CD14-positive monocyte (primary cell): ENCODE measurements at regions not wholly inside any gene's neighbourhood (a gene's known extent, or its start where the extent isn't known, plus 50 kb on each side); places are given as distances from the start of the nearest gene placed in this dataset.
"Not testable (repeated sequence)": the region's sequence is repeated elsewhere in the genome, so short reads cannot be mapped to it uniquely, and the experiment has no call there.

ENCODE experiments used
- DNase-seq, 3 donors: peaks; one replicate each; pipeline ENCODE4 v3.0.0-alpha.2; 2011 to 2022
- H2AFZ ChIP-seq: 2 replicates; pipeline ENCODE4 v1.6.0; 2012; ENCODE audit warnings: mild to moderate bottlenecking, low read depth, low read length, inconsistent platforms; ENCODE audit not compliant: insufficient read depth, poor library complexity, severe bottlenecking
- H3K27ac ChIP-seq, 2 donors: 1 replicate in 1 of 2; 2 replicates in 1 of 2; pipeline ENCODE4 v1.5.1; 2012 to 2013; ENCODE audit warnings: low read length in 2 of 2, control low read depth in 1 of 2, inconsistent platforms in 1 of 2, low read depth in 1 of 2, mild to moderate bottlenecking in 1 of 2
- H3K27me3 ChIP-seq, 2 donors: one replicate each; pipeline versions ENCODE4 v1.6.0 to v1.6.1; 2011 to 2013; ENCODE audit warnings: low read length in 2 of 2; ENCODE audit not compliant: control insufficient read depth in 2 of 2, insufficient read depth in 2 of 2
- H3K36me3 ChIP-seq, 2 donors: replicated peaks in 1 of 2; 1 replicate in 1 of 2; 2 replicates in 1 of 2; pipeline versions ENCODE4 v1.5.1 to v1.6.1; 2012 to 2013; ENCODE audit warnings: low read length in 2 of 2, control low read depth in 1 of 2, inconsistent platforms in 1 of 2, mild to moderate bottlenecking in 1 of 2; ENCODE audit not compliant: insufficient read depth in 2 of 2, control insufficient read depth in 1 of 2
- H3K4me1 ChIP-seq, 2 donors: 1 replicate in 1 of 2; 2 replicates in 1 of 2; pipeline versions ENCODE4 v1.5.1 to v1.6.1; 2012 to 2013; ENCODE audit warnings: low read length in 2 of 2, control low read depth in 1 of 2, inconsistent platforms in 1 of 2, mild to moderate bottlenecking in 1 of 2, moderate library complexity in 1 of 2; ENCODE audit not compliant: insufficient read depth in 2 of 2, control insufficient read depth in 1 of 2
- H3K4me2 ChIP-seq: replicated peaks from 2 replicates; pipeline ENCODE3; 2012; ENCODE audit warnings: low read length, moderate library complexity, mild to moderate bottlenecking; ENCODE audit not compliant: poor library complexity, severe bottlenecking; ENCODE audit errors: extremely low read depth
- H3K4me3 ChIP-seq, 3 experiments: fragments of 200-600 bp in 1 of 3; sonication (generic) in 1 of 3; replicated peaks in 1 of 3; 1 replicate in 2 of 3; 2 replicates in 1 of 3; pipeline ENCODE4 v1.5.1; 2011 to 2013; ENCODE audit warnings: low read length in 3 of 3, mild to moderate bottlenecking in 3 of 3, control low read depth in 2 of 3, low read depth in 2 of 3, inconsistent platforms in 1 of 3, moderate library complexity in 1 of 3
- H3K79me2 ChIP-seq: 2 replicates; pipeline ENCODE4 v1.6.0; 2012; ENCODE audit warnings: mild to moderate bottlenecking, control low read depth, inconsistent platforms, low read length, moderate library complexity; ENCODE audit not compliant: insufficient read depth
- H3K9ac ChIP-seq: 2 replicates; pipeline ENCODE4 v1.6.0; 2017; ENCODE audit warnings: low read length, mild to moderate bottlenecking; ENCODE audit not compliant: insufficient read depth, poor library complexity, severe bottlenecking
- H3K9me3 ChIP-seq, 2 donors: replicated peaks in 1 of 2; 1 replicate in 1 of 2; 2 replicates in 1 of 2; pipeline versions ENCODE4 v1.5.1 to v1.6.1; 2012 to 2013; ENCODE audit warnings: low read length in 2 of 2, control low read depth in 1 of 2; ENCODE audit not compliant: control insufficient read depth in 1 of 2, insufficient read depth in 1 of 2
- H4K20me1 ChIP-seq: 2 replicates; pipeline ENCODE4 v1.6.0; 2012; ENCODE audit warnings: mild to moderate bottlenecking, low read length, control low read depth, moderate library complexity; ENCODE audit not compliant: insufficient read depth
- H3K27ac Mint-ChIP-seq, 7 donors: one replicate each; pipeline ENCODE4 v1.8.0; 2020; ENCODE audit warnings: mild to moderate bottlenecking in 7 of 7, mixed read lengths in 7 of 7, moderate library complexity in 6 of 7, inconsistent platforms in 2 of 7
- H3K27me3 Mint-ChIP-seq, 3 donors: one replicate each; pipeline ENCODE4 v1.8.0; 2021 to 2022; ENCODE audit warnings: low read depth in 3 of 3, mild to moderate bottlenecking in 3 of 3, mixed read lengths in 3 of 3, moderate library complexity in 3 of 3, inconsistent platforms in 1 of 3
- H3K36me3 Mint-ChIP-seq, 2 donors: one replicate each; pipeline ENCODE4 v1.8.0; 2020; ENCODE audit warnings: mixed read lengths in 2 of 2, inconsistent platforms in 1 of 2, mild to moderate bottlenecking in 1 of 2
- H3K4me1 Mint-ChIP-seq: one replicate; pipeline ENCODE4 v1.8.0; 2020; ENCODE audit warnings: mild to moderate bottlenecking, mixed read lengths
- H3K4me3 Mint-ChIP-seq, 2 donors: one replicate each; pipeline ENCODE4 v1.8.0; 2020; ENCODE audit warnings: mild to moderate bottlenecking in 2 of 2, mixed read lengths in 2 of 2, moderate library complexity in 1 of 2
- H3K9me3 Mint-ChIP-seq, 7 donors: one replicate each; pipeline ENCODE4 v1.8.0; 2020 to 2022; ENCODE audit warnings: mixed read lengths in 7 of 7, mild to moderate bottlenecking in 6 of 7, moderate library complexity in 6 of 7, inconsistent platforms in 2 of 7
- CTCF ChIP-seq: fragments of 200-600 bp; IDR thresholded peaks from one replicate; pipeline ENCODE4 v1.8.0; 2022; ENCODE audit warnings: antibody characterized with exemption, mild to moderate bottlenecking
- WGBS: methylation state at CpG from one replicate; pipeline ENCODE4 v1.1.5; 2013; ENCODE audit warnings: missing lambda C conversion rate; ENCODE audit not compliant: insufficient coverage; 5-methylcytosine and 5-hydroxymethylcytosine counted together
- intact Hi-C, 2 donors: fragments of 100-400 bp; cut with micrococcal nuclease; formaldehyde crosslinking; loops; one replicate each; pipeline versions ENCODE4 v1.15.0 to v1.15.1; 2023

DNA sequence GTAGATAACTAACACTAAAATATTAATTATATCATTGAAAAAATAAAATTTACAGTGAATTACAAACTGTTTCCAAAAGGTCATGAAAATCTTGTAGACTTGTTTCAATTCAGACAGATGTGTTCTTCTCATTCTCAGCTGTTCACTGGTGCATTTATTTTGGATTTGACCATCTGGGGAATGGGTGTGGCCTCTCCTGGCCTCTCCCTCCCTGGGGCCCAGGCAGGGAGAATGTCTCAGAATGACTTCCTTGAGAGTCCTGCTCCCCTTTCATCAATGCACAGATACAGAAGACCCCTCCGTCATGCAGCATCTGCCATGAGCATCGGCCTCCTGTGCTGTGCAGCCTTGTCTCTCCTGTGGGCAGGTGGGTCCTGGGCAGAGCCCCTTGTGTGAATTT lies 192.8 kb upstream of the PRSS58 start:
- 96% methylated on average over 2 of the region's 2 CpGs for WGBS
- Mint-ChIP-seq H3K9me3 (no peaks in the 10 kb centered on the region), H3K36me3 (no peaks in the 10 kb centered on the region), H3K4me3 (no peak overlapping the region), H3K27me3 (peaks cover 1 to 4% (median 2%) of the 10 kb centered on the region in 3 donors), H3K27ac (no peak overlapping the region), H3K4me1 (peaks cover 21% of the 10 kb centered on the region)
- intact Hi-C loops, result no loop called here
- H4K20me1 ChIP-seq, result no peaks in the 10 kb centered on the region
- no peak overlapping the region for H3K27ac ChIP-seq
- DNase-seq, result no peak
- no peak overlapping the region for H3K4me3 ChIP-seq
- H3K79me2 ChIP-seq, result no peaks in the 10 kb centered on the region
- no peak overlapping the region for H2AFZ ChIP-seq
- no peaks in the 10 kb centered on the region for H3K36me3 ChIP-seq
- H3K4me1 ChIP-seq, result peaks cover 10 to 16% of the 10 kb centered on the region in 2 donors
- no peak overlapping the region for H3K9ac ChIP-seq
- no peak overlapping the region for H3K4me2 ChIP-seq
- H3K9me3 ChIP-seq, result no peaks in the 10 kb centered on the region
- no peak for TF ChIP-seq CTCF
- H3K27me3 ChIP-seq, result no peaks in the 10 kb centered on the region

GRCh38 chr7:142450206-142450605 lies 192.3 kb upstream of the PRSS58 start:
- H3K27ac Mint-ChIP-seq, result no peak overlapping the region
- 100% methylated on average over 4 of the region's 8 CpGs for WGBS
- H3K36me3 Mint-ChIP-seq, result no peaks in the 10 kb centered on the region
- no peak for TF ChIP-seq CTCF
- peaks cover 14 to 19% of the 10 kb centered on the region in 2 donors for H3K4me1 ChIP-seq
- no peak overlapping the region for H3K4me2 ChIP-seq
- no peaks in the 10 kb centered on the region for H4K20me1 ChIP-seq
- H3K36me3 ChIP-seq, result no peaks in the 10 kb centered on the region
- H3K27me3 Mint-ChIP-seq, result peaks cover 1 to 4% (median 2%) of the 10 kb centered on the region in 3 donors
- H3K4me3 Mint-ChIP-seq, result peak overlapping the region in 1 of 2 donors; percentile 48
- H3K9me3 Mint-ChIP-seq, result peaks cover 0 to 2% (median 0%) of the 10 kb centered on the region in 7 donors
- H3K9me3 ChIP-seq, result no peaks in the 10 kb centered on the region
- H2AFZ ChIP-seq, result no peak overlapping the region
- no peaks in the 10 kb centered on the region for H3K79me2 ChIP-seq
- H3K4me1 Mint-ChIP-seq, result peaks cover 23% of the 10 kb centered on the region
- H3K4me3 ChIP-seq, result no peak overlapping the region
- H3K27me3 ChIP-seq, result no peaks in the 10 kb centered on the region
- H3K27ac ChIP-seq, result no peak overlapping the region
- no peak for DNase-seq
- intact Hi-C loops, result no loop called here
- H3K9ac ChIP-seq, result no peak overlapping the region

DNA sequence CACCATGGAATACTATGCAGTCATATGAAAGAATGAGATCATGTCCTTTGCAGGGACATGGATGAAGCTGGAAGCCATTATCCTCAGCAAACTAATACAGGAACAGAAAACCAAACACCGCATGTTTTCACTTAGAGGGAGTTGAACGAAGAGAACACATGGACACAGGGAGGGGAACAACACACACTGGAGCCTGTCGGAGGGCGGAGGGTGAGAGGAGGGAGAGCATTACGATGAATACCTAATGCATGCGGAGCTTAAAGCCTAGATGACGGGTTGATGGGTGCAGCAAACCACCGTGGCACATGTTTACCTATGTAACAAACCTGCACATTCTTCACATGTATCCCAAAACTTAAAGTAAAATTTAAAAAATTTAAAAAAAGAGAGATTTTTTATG lies 191.0 kb upstream of the PRSS58 start:
- H3K4me2 ChIP-seq, DNase-seq, H3K27ac ChIP-seq, H3K27me3 Mint-ChIP-seq, H3K36me3 ChIP-seq, H3K9me3 Mint-ChIP-seq, H3K9ac ChIP-seq, H3K9me3 ChIP-seq, H4K20me1 ChIP-seq, H3K4me3 ChIP-seq, H2AFZ ChIP-seq, H3K27ac Mint-ChIP-seq, H3K36me3 Mint-ChIP-seq, intact Hi-C loops, H3K27me3 ChIP-seq, H3K79me2 ChIP-seq, H3K4me3 Mint-ChIP-seq: not testable (repeated sequence)
- H3K4me1 Mint-ChIP-seq, result peaks cover 27% of the 10 kb centered on the region
- WGBS, result 93% methylated on average over 2 of the region's 8 CpGs
- H3K4me1 ChIP-seq, result peaks cover 19 to 26% of the 10 kb centered on the region in 2 donors
